ENCODE measurements at regions not wholly inside any gene's neighbourhood (a gene's known extent, or its start where the extent isn't known, plus 50 kb on each side); places are given as distances from the start of the nearest gene placed in this dataset.
"Not testable (repeated sequence)": the region's sequence is repeated elsewhere in the genome, so short reads cannot be mapped to it uniquely, and the experiment has no call there.

GRCh38 chr5:104016646-104017045 is 454.1 kb upstream of the NUDT12 start:
- peak; percentile 72 for DNase-seq

GRCh38 chr5:104015765-104016164 is 453.2 kb upstream of the NUDT12 start:
- no peak for DNase-seq

GRCh38 chr5:104002783-104003182 is 440.2 kb upstream of the NUDT12 start:
- DNase-seq = not testable (repeated sequence)

- no peak for DNase-seq
These were observed 438.5 kb upstream of the NUDT12 start for GRCh38 chr5:104001136-104001535.

- no peak for DNase-seq
These were observed 430.4 kb upstream of the NUDT12 start for GRCh38 chr5:103993031-103993430.

GRCh38 chr5:103990064-103990463 is 427.5 kb upstream of the NUDT12 start:
- no peak for DNase-seq

- no peak for DNase-seq
These were observed 419.0 kb upstream of the NUDT12 start for GRCh38 chr5:103981592-103981991.

GRCh38 chr5:103973669-103974068 is 411.1 kb upstream of the NUDT12 start:
- no peak for DNase-seq

- DNase-seq = not testable (repeated sequence)
These were observed 403.7 kb upstream of the NUDT12 start for GRCh38 chr5:103966295-103966694.

GRCh38 chr5:103962023-103962422 is 399.4 kb upstream of the NUDT12 start:
- no peak for DNase-seq

- no peak for DNase-seq
These were observed 391.2 kb upstream of the NUDT12 start for GRCh38 chr5:103953601-103954382.

GRCh38 chr5:103951776-103952175 is 389.2 kb upstream of the NUDT12 start:
- DNase-seq = no peak

GRCh38 chr5:103943230-103943629 is 380.6 kb upstream of the NUDT12 start:
- DNase-seq = no peak

GRCh38 chr5:103942587-103943186 is 380.1 kb upstream of the NUDT12 start:
- no peak for DNase-seq

- no peak for DNase-seq
These were observed 379.0 kb upstream of the NUDT12 start for GRCh38 chr5:103941596-103941995.

- peak; percentile 35 for DNase-seq
These were observed 375.6 kb upstream of the NUDT12 start for GRCh38 chr5:103938146-103938695.

GRCh38 chr5:103929338-103930013 is 366.9 kb upstream of the NUDT12 start:
- DNase-seq = peak; percentile 45

- peak; percentile 37 for DNase-seq
These were observed 365.1 kb upstream of the NUDT12 start for GRCh38 chr5:103927739-103928138.

GRCh38 chr5:103923616-103924168 is 361.1 kb upstream of the NUDT12 start:
- no peak for DNase-seq

GRCh38 chr5:103919506-103919905 is 356.9 kb upstream of the NUDT12 start:
- DNase-seq = peak; percentile 20

GRCh38 chr5:103918668-103919367 is 356.2 kb upstream of the NUDT12 start:
- DNase-seq = peak; percentile 94

- DNase-seq = peak; percentile 29
These were observed 352.5 kb upstream of the NUDT12 start for GRCh38 chr5:103915081-103915480.

GRCh38 chr5:103910786-103911185 is 348.2 kb upstream of the NUDT12 start:
- DNase-seq = peak; percentile 50
